Thyroid gland (tissue), 4 donors: ENCODE measurements at regions not wholly inside any gene's neighbourhood (a gene's known extent, or its start where the extent isn't known, plus 50 kb on each side); places are given as distances from the start of the nearest gene placed in this dataset.

Experiments used
- DNase-seq, 2 donors: peaks; one replicate each; pipeline ENCODE4 v3.0.0-alpha.2; 2019
- H3K27ac ChIP-seq, 3 donors: fragments of 200-600 bp; sonication (generic); 1 replicate in 2 of 3; 2 replicates in 1 of 3; pipeline ENCODE4 v1.5.1; 2016 to 2019; ENCODE audit warnings: mild to moderate bottlenecking in 1 of 3, moderate library complexity in 1 of 3
- H3K27me3 ChIP-seq: fragments of 200-600 bp; sonication (generic); one replicate; pipeline ENCODE4 v1.5.1; 2019
- H3K36me3 ChIP-seq, 2 donors: fragments of 200-600 bp; sonication (generic); one replicate each; pipeline ENCODE4 v1.5.1; 2016 to 2019
- H3K4me1 ChIP-seq, 2 donors: fragments of 200-600 bp; sonication (generic); one replicate each; pipeline ENCODE4 v1.5.1; 2017 to 2019
- H3K4me3 ChIP-seq, 3 donors: fragments of 200-600 bp; sonication (generic); replicated peaks in 1 of 3; 1 replicate in 2 of 3; 2 replicates in 1 of 3; pipeline ENCODE4 v1.5.1; 2016; ENCODE audit warnings: mild to moderate bottlenecking in 1 of 3
- H3K9me3 ChIP-seq: fragments of 200-600 bp; sonication (generic); one replicate; pipeline ENCODE4 v1.5.1; 2017
- POLR2A ChIP-seq, 2 donors: fragments of 450-650 bp; IDR thresholded peaks; one replicate each; pipeline ENCODE4 v1.6.1; 2017; ENCODE audit warnings: antibody characterized with exemption in 2 of 2, mild to moderate bottlenecking in 2 of 2, moderate library complexity in 1 of 2
- WGBS, 2 donors: methylation state at CpG; one replicate each; pipeline ENCODE4 v1.1.5; 2017; 5-methylcytosine and 5-hydroxymethylcytosine counted together
- intact Hi-C: fragments of 100-400 bp; cut with DNase I; formaldehyde crosslinking; loops from one replicate; pipeline ENCODE4 v1.15.1; 2023
- TF ChIP-seq, protein P1 (sequence below), 6 experiments: fragments of 200-600 bp in 3 of 6; fragments of 450-650 bp in 3 of 6; sonication (generic) in 3 of 6; IDR thresholded peaks; one replicate each; pipeline ENCODE4 v1.5.1; 2016 to 2019; ENCODE audit warnings: antibody characterized with exemption in 6 of 6, mild to moderate bottlenecking in 2 of 6, inconsistent platforms in 1 of 6, moderate library complexity in 1 of 6

DNA sequence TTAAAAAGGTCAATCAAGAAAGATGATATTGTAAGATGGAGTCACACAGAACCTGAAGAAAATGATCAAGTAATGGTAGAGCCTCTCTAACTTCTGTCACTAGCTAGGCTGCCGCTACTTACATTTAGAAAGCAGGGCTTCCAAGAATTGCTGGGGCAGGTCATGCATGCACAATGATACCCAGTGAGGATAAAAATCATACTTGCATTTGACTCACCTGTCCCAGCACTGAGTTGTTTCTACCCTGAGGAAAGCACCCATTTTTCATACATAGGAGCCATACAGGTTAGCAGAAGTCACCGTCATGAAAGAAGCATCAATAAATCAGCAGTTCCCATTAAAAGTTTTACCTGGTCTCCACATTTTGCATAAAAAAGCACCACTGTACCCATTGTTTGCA lies 662.3 kb upstream of the FANCL start:
- Histone ChIP-seq H3K27me3 (no peaks in the 10 kb centered on the region), H3K4me1 (no peaks in the 10 kb centered on the region), H3K27ac (no peak overlapping the region), H3K4me3 (no peak overlapping the region), H3K9me3 (no peaks in the 10 kb centered on the region), H3K36me3 (no peaks in the 10 kb centered on the region)
- WGBS, 2 donors = 92 to 95% methylated on average over 2 of the region's 2 CpGs
- TF ChIP-seq POLR2A (IDR thresholded peaks at IDR 0.05) = no peak
- TF ChIP-seq, protein P1, sequence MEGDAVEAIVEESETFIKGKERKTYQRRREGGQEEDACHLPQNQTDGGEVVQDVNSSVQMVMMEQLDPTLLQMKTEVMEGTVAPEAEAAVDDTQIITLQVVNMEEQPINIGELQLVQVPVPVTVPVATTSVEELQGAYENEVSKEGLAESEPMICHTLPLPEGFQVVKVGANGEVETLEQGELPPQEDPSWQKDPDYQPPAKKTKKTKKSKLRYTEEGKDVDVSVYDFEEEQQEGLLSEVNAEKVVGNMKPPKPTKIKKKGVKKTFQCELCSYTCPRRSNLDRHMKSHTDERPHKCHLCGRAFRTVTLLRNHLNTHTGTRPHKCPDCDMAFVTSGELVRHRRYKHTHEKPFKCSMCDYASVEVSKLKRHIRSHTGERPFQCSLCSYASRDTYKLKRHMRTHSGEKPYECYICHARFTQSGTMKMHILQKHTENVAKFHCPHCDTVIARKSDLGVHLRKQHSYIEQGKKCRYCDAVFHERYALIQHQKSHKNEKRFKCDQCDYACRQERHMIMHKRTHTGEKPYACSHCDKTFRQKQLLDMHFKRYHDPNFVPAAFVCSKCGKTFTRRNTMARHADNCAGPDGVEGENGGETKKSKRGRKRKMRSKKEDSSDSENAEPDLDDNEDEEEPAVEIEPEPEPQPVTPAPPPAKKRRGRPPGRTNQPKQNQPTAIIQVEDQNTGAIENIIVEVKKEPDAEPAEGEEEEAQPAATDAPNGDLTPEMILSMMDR (IDR thresholded peaks at IDR 0.05) = no peak
- intact Hi-C loops = no loop called here
- DNase-seq = no peak

GRCh38 chr2:58900246-58901027 lies 659.3 kb upstream of the FANCL start:
- Histone ChIP-seq H3K27me3 (no peaks in the 10 kb centered on the region), H3K36me3 (no peaks in the 10 kb centered on the region), H3K9me3 (no peaks in the 10 kb centered on the region), H3K4me3 (no peak overlapping the region), H3K4me1 (no peaks in the 10 kb centered on the region), H3K27ac (no peak overlapping the region)
- no peak for DNase-seq
- TF ChIP-seq, protein P1 (IDR thresholded peaks at IDR 0.05) = no peak
- no peak for TF ChIP-seq POLR2A (IDR thresholded peaks at IDR 0.05)
- intact Hi-C loops = no loop called here
- WGBS, 2 donors = 50 to 57% methylated on average over 10 of the region's 10 CpGs

DNA sequence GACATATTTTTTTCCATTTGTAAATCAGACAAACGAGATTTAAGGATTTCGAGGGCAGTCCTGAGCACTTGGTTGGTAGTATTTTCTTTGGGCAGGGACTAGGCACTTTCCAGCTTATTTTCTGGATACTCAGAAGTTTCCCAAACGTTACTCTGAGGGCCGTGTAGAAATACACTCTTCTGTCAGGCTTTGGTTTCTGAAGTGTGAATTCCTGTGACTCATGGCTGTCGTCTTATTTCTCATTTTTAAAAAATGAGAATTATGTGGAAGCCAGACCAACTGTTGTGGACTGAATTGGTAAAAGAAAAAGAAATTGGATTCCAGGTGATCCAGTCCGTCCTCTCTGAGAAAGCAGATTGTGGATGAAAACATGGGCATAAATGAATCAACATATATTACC lies 658.6 kb upstream of the FANCL start:
- Histone ChIP-seq H3K9me3 (no peaks in the 10 kb centered on the region), H3K27ac (no peak overlapping the region), H3K27me3 (no peaks in the 10 kb centered on the region), H3K36me3 (no peaks in the 10 kb centered on the region), H3K4me1 (no peaks in the 10 kb centered on the region), H3K4me3 (no peak overlapping the region)
- 61 to 66% methylated on average over 6 of the region's 6 CpGs for WGBS, 2 donors
- intact Hi-C loops = no loop called here
- TF ChIP-seq, protein P1 (IDR thresholded peaks at IDR 0.05) = no peak
- TF ChIP-seq POLR2A (IDR thresholded peaks at IDR 0.05) = no peak
- no peak for DNase-seq

DNA sequence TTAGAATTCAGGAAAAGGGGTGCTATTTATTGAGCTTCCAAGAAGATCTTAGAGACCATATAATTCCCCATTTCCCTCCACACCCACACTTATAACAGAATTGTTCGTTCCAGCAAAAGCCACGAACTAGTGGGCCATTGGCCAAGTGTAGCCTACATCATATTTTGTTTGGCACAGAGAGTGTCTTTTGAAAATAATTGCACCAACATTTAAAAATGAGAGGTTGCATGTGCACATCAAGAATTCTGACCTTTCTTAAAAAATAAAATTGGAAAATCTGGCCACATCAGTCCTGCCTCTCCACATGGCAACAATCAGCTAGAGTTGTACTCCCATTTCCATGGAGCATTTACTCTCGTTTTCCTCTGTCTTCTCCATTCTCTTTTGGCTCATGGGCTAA lies 655.5 kb upstream of the FANCL start:
- Histone ChIP-seq H3K36me3 (no peaks in the 10 kb centered on the region), H3K4me1 (no peaks in the 10 kb centered on the region), H3K4me3 (no peak overlapping the region), H3K27ac (no peak overlapping the region), H3K27me3 (no peaks in the 10 kb centered on the region), H3K9me3 (no peaks in the 10 kb centered on the region)
- DNase-seq = no peak
- TF ChIP-seq, protein P1 (IDR thresholded peaks at IDR 0.05) = no peak
- intact Hi-C loops = no loop called here
- WGBS, 2 donors = 57 to 63% methylated on average over 3 of the region's 3 CpGs

GRCh38 chr2:58895857-58896256 lies 654.7 kb upstream of the FANCL start:
- Histone ChIP-seq H3K36me3 (no peaks in the 10 kb centered on the region), H3K27ac (no peak overlapping the region), H3K4me1 (no peaks in the 10 kb centered on the region), H3K4me3 (no peak overlapping the region), H3K9me3 (no peaks in the 10 kb centered on the region), H3K27me3 (no peaks in the 10 kb centered on the region)
- WGBS, 2 donors = 80 to 84% methylated on average over 4 of the region's 4 CpGs
- TF ChIP-seq, protein P1 (IDR thresholded peaks at IDR 0.05) = no peak
- TF ChIP-seq POLR2A (IDR thresholded peaks at IDR 0.05) = no peak
- no peak for DNase-seq
- intact Hi-C loops = no loop called here
